AG04449 (cell line): ENCODE measurements at regions not wholly inside any gene's neighbourhood (a gene's known extent, or its start where the extent isn't known, plus 50 kb on each side); places are given as distances from the start of the nearest gene placed in this dataset.

ENCODE experiments used
- CTCF ChIA-PET: fragments of 350-600 bp; formaldehyde crosslinking; extraction: SDS; loops from one replicate; lab custom pipeline; 2021; ENCODE audit warnings: antibody characterized with exemption; lab: Yijun Ruan, JAX
- POLR2A ChIA-PET: fragments of 400-600, 350-600 bp; formaldehyde crosslinking; extraction: SDS; loops from one replicate; lab custom pipeline; 2020; ENCODE audit warnings: antibody characterized with exemption, inconsistent platforms; lab: Yijun Ruan, JAX
- DNase-seq: peaks from one replicate; pipeline ENCODE4 v3.0.0-alpha.2; 2010; ENCODE audit warnings: low read depth, low spot score
- H3K4me3 ChIP-seq: 2 replicates; pipeline ENCODE4 v1.5.1; 2011; ENCODE audit warnings: low read depth, mild to moderate bottlenecking, control low read depth, low read length
- TF ChIP-seq, protein P1 (sequence below): IDR thresholded peaks from one replicate; pipeline ENCODE4 v1.5.1; 2011; ENCODE audit warnings: mild to moderate bottlenecking, moderate library complexity, low read length, control low read depth, inconsistent platforms; ENCODE audit not compliant: insufficient read depth; ENCODE audit errors: missing control alignments

- TF ChIP-seq, protein P1, sequence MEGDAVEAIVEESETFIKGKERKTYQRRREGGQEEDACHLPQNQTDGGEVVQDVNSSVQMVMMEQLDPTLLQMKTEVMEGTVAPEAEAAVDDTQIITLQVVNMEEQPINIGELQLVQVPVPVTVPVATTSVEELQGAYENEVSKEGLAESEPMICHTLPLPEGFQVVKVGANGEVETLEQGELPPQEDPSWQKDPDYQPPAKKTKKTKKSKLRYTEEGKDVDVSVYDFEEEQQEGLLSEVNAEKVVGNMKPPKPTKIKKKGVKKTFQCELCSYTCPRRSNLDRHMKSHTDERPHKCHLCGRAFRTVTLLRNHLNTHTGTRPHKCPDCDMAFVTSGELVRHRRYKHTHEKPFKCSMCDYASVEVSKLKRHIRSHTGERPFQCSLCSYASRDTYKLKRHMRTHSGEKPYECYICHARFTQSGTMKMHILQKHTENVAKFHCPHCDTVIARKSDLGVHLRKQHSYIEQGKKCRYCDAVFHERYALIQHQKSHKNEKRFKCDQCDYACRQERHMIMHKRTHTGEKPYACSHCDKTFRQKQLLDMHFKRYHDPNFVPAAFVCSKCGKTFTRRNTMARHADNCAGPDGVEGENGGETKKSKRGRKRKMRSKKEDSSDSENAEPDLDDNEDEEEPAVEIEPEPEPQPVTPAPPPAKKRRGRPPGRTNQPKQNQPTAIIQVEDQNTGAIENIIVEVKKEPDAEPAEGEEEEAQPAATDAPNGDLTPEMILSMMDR: no peak
- CTCF ChIA-PET: no interaction called here
- POLR2A ChIA-PET: no interaction called here
- no peak overlapping the region for H3K4me3 ChIP-seq
- no peak for DNase-seq
These were observed 926.5 kb downstream of the PDHA2 start for GRCh38 chr4:96766359-96766758.

DNA sequence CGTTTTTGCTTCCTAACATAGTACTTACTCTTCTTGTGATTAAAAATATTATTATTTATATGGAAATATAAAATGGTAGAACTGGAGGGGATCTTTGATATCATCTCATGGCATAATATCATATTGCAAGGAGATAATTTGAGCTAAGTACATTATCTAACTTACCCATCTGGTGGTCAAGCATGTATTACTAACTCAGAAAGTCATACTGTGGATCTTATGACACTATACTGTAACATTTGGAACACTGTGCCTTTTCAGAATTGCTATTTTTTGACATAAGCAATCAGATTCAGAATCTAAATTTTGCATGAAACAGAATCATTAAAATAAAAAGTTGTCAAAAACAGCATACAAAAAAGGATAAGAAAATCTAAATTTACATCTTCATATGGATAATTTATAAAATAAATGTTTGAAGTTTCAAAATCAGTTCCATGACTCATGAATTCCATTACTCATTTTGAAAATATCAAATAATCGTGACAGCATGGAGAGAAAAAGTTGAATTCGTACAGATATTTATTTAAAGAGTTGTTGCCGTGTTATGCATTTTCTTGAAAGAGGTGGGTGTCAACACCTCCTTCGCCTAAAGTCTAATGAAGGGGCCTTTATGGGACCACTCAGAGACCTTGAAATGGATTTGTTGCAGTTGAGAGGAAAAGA lies 928.1 kb downstream of the PDHA2 start:
- DNase-seq: no peak
- TF ChIP-seq, protein P1: no peak
- ChIA-PET CTCF (no interaction called here), POLR2A (no interaction called here)
- no peak overlapping the region for H3K4me3 ChIP-seq

DNA sequence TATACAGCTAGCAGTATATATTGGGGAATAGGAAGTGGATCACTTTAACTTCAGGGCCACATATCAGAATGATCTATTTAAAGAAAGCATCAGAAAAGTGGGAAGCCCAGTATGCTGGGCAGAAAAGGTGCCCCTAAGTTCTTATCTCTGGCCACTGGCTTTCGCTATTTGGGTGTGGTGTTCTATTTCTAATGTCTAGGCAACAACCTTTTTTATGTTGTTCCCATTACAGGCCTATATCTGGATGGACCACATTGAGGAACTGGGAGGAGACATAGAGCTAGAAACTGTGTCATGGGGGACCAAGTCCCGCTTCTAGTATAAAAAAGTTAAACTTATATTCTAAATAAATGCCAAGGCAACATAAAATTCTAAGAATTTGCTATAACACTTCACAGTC lies 935.6 kb downstream of the PDHA2 start:
- CTCF ChIA-PET: no interaction called here
- POLR2A ChIA-PET: no interaction called here
- H3K4me3 ChIP-seq: no peak overlapping the region
- DNase-seq: no peak
- TF ChIP-seq, protein P1: no peak

GRCh38 chr4:96776920-96777527 lies 937.1 kb downstream of the PDHA2 start:
- POLR2A ChIA-PET: no interaction called here
- no peak overlapping the region for H3K4me3 ChIP-seq
- TF ChIP-seq, protein P1: no peak
- DNase-seq: no peak
- CTCF ChIA-PET: no interaction called here

DNA sequence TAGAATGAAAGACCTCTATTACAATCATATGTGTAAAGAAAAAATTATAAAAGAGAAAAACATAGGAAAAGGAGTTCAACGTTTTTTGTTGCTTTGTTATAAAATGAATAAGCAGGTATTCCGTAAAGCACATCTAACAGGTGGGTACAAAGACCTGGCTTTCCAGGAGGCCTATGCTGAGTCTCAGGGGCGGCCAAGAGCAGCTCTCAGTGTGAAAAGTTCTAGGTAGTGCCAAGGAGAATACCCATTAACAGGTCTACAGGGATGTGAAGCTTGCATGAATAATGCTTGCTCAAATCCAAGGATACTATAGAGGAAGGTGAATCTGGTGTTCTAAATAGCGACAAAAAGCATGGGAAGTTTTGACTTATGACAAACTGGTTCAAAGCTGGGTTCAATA lies 944.4 kb downstream of the PDHA2 start:
- CTCF ChIA-PET: no interaction called here
- DNase-seq: no peak
- TF ChIP-seq, protein P1: no peak
- POLR2A ChIA-PET: no interaction called here
- H3K4me3 ChIP-seq: no peak overlapping the region

DNA sequence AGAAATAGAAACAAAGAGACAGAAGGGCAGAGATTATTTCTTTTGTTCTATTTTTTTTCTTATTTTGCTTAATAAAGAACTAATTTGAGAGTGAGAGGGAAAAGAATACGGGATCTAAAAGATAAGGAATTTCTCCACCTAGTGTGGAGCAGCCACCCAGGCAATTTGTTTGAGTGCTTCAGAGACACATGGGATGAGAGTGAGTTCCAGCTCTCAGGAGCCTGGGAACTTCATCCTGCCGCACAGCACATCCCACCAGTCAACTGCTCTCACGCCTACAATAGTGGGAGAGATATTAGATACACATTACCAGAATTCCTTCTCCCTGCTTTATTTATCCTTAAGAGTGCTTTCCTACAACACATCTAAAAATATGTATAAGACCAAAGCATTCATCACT lies 946.4 kb downstream of the PDHA2 start:
- TF ChIP-seq, protein P1: no peak
- POLR2A ChIA-PET: no interaction called here
- no peak overlapping the region for H3K4me3 ChIP-seq
- CTCF ChIA-PET: no interaction called here
- no peak for DNase-seq
